ENCODE measurements at regions not wholly inside any gene's neighbourhood (a gene's known extent, or its start where the extent isn't known, plus 50 kb on each side); places are given as distances from the start of the nearest gene placed in this dataset.

DNA sequence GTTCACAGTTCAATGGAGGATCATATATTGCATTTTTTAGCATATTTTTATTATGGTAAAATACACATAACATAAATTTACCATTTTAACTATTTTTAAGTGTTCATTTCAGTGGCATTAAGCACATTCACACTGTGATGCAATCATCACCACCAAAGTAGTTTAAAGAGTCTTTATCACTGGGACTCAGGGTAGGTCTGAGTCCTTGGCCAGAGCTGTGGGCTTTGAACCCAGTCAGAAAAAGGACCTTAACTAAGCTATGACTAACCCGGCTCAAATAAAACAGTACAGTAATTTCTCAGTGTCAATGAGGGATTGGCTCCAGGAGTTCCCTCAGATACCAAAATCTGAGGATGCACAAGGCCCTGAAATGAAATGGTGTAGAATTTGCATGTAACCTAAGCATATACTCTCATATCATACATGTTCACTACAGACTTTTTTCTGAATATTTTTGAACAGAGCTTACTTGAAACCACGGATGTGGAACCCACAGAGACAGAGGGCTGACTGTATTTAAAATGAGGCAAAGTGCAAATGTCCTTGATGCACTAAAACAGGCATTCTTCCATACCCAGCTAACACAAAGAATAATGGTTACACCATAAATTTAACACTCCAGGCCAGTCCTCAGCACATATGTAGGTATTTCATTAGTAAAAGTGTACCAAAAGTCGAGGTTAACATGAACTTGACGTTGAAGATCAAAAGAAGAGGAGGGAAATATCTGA lies 246.2 kb downstream of the LNPK start:
- TF ChIP-seq CTCF (IDR thresholded peaks at IDR 0.05) (no peak), EP300 (IDR thresholded peaks at IDR 0.05) (no peak), POLR2A (IDR thresholded peaks at IDR 0.05) (no peak)
